ENCODE measurements at regions not wholly inside any gene's neighbourhood (a gene's known extent, or its start where the extent isn't known, plus 50 kb on each side); places are given as distances from the start of the nearest gene placed in this dataset.

DNA sequence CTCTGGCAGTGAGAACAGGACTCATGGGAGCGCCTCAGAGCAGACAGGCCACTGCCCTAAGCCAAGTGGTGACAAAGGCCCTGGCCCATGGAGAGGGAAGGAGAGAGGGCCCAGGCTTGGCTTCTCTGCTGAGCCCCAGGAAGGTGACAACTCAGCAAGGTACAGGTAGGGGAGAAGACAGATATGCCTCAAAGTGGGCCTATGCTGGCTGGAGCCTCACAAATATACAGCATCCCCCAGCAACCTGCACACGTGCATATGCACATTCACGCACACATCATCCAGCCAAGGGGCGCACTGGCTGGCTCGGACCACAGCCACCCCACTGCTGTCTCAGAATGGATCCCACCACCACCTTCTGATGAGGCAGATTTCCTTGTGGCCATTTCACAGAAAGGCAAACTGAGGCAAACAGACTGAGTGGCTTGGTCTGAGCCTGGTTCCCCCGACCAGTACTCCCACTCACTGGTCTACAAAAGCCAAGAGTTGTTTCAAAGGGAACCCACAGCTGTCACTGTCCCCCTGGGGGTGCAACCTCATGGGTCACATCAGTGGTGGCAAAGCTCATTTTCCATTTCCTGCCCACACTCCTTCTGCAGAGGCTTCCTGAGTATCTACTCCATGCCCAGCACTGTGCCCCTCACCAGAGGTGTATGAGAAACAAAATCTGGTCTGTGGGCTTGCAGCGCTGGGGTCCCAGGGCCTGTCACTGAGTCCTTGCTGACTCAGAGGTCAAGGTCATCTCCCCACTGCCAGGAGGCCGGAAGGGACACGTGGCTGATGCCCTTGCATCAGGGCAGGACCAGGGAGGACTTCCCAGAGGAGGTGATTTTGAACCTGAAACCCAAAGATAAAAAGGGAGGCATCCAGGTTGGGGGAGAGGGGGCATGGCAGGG is 67.3 kb upstream of the PRR5 start:
- no peak for TF ChIP-seq CTCF (conservative IDR thresholded peaks at IDR 0.05; ENCODE audit: low read length)
- no peak for TF ChIP-seq EZH2phosphoT487 (IDR thresholded peaks at IDR 0.05; ENCODE audit: borderline replicate concordance)

All from Loucy (cell line).